Lung (tissue), 11 donors: ENCODE measurements at regions not wholly inside any gene's neighbourhood (a gene's known extent, or its start where the extent isn't known, plus 50 kb on each side); places are given as distances from the start of the nearest gene placed in this dataset.
A peak's percentile ranks its signal among the peaks of the same experiment; 100 is the strongest.

Experiments
- ATAC-seq: fragments of 200-7000 bp; cut with Tn5 transposase; one replicate; pipeline ENCODE4 v1.9.1; 2020; ENCODE audit warnings: moderate number of reproducible peaks; ENCODE audit not compliant: insufficient read depth, low FRiP score
- DNase-seq, 3 donors: peaks; one replicate each; pipeline ENCODE4 v3.0.0-alpha.2; 2013 to 2017
- H3K27ac ChIP-seq, 2 donors: one replicate each; pipeline ENCODE4 v1.5.1; 2013; ENCODE audit warnings: mild to moderate bottlenecking in 2 of 2, moderate library complexity in 2 of 2, control low read depth in 1 of 2, inconsistent platforms in 1 of 2, low read depth in 1 of 2, low read length in 1 of 2
- H3K27me3 ChIP-seq, 3 donors: one replicate each; pipeline ENCODE4 v1.5.1; 2013; ENCODE audit warnings: low read length in 2 of 3; ENCODE audit not compliant: control insufficient read depth in 3 of 3, insufficient read depth in 3 of 3
- H3K36me3 ChIP-seq, 4 donors: one replicate each; pipeline ENCODE4 v1.5.1; 2013; ENCODE audit warnings: low read length in 4 of 4, mild to moderate bottlenecking in 1 of 4, moderate library complexity in 1 of 4; ENCODE audit not compliant: control insufficient read depth in 4 of 4, insufficient read depth in 4 of 4
- H3K4me1 ChIP-seq, 5 donors: one replicate each; pipeline ENCODE4 v1.5.1; 2013; ENCODE audit warnings: low read length in 5 of 5, mild to moderate bottlenecking in 2 of 5, moderate library complexity in 1 of 5; ENCODE audit not compliant: control insufficient read depth in 5 of 5, insufficient read depth in 5 of 5
- H3K4me3 ChIP-seq: one replicate; pipeline ENCODE4 v1.5.1; 2013; ENCODE audit warnings: mild to moderate bottlenecking, control low read depth, moderate library complexity
- H3K9ac ChIP-seq, 2 donors: one replicate each; pipeline ENCODE4 v1.5.1; 2013; ENCODE audit warnings: low read length in 2 of 2, control low read depth in 1 of 2; ENCODE audit not compliant: insufficient read depth in 1 of 2
- H3K9me3 ChIP-seq, 4 donors: one replicate each; pipeline ENCODE4 v1.5.1; 2013; ENCODE audit warnings: low read length in 3 of 4, mild to moderate bottlenecking in 1 of 4, moderate library complexity in 1 of 4; ENCODE audit not compliant: control insufficient read depth in 4 of 4, insufficient read depth in 3 of 4
- CTCF ChIP-seq: IDR thresholded peaks from 2 replicates; pipeline ENCODE4 v1.5.1; 2012; ENCODE audit warnings: mild to moderate bottlenecking; ENCODE audit errors: control extremely low read depth, extremely low read depth
- WGBS, 2 donors: extraction: QIAGEN DNeasy Blood & Tissue Kit; methylation state at CpG; one replicate each; pipeline ENCODE4 v1.1.7; 2013; 5-methylcytosine and 5-hydroxymethylcytosine counted together
- donor health status: control.
- donor health status: control.
- donor health status: Bipolar disorder and iron deficiency.
- donor health status: healthy.
- donor health status: DM: yes; HTN: yes; CAD: no.

- H3K9me3 ChIP-seq: no peaks in the 10 kb centered on the region
- WGBS, 2 donors: 86 to 93% methylated on average over 4 of the region's 4 CpGs
- TF ChIP-seq CTCF: no peak
- no peaks in the 10 kb centered on the region for H3K36me3 ChIP-seq
- no peaks in the 10 kb centered on the region for H3K4me1 ChIP-seq
- no peaks in the 10 kb centered on the region for H3K27me3 ChIP-seq
- DNase-seq (no peak), ATAC-seq (no peak)
- no peak overlapping the region for H3K27ac ChIP-seq
- no peak overlapping the region for H3K9ac ChIP-seq
- no peak overlapping the region for H3K4me3 ChIP-seq
These were observed 247.4 kb downstream of the SYT10 start for GRCh38 chr12:33192226-33192625.

- no peaks in the 10 kb centered on the region for H3K4me1 ChIP-seq
- H3K4me3 ChIP-seq: no peak overlapping the region
- TF ChIP-seq CTCF: no peak
- DNase-seq (peak in 1 of 3 donors; percentile 0), ATAC-seq (no peak)
- no peaks in the 10 kb centered on the region for H3K27me3 ChIP-seq
- H3K36me3 ChIP-seq: no peaks in the 10 kb centered on the region
- no peak overlapping the region for H3K27ac ChIP-seq
- H3K9me3 ChIP-seq: no peaks in the 10 kb centered on the region
- H3K9ac ChIP-seq: no peak overlapping the region
These were observed 252.2 kb downstream of the SYT10 start for GRCh38 chr12:33187409-33187808.

GRCh38 chr12:33184161-33184560 lies 255.5 kb downstream of the SYT10 start:
- WGBS, 2 donors: 64 to 80% methylated on average over 3 of the region's 3 CpGs
- Histone ChIP-seq H3K4me1 (no peaks in the 10 kb centered on the region), H3K36me3 (no peaks in the 10 kb centered on the region), H3K9me3 (peaks cover 0 to 3% (median 0%) of the 10 kb centered on the region in 4 donors), H3K4me3 (no peak overlapping the region), H3K27ac (no peak overlapping the region), H3K9ac (no peak overlapping the region), H3K27me3 (no peaks in the 10 kb centered on the region)
- DNase-seq: no peak
- no peak for ATAC-seq
- no peak for TF ChIP-seq CTCF

- no peak for ATAC-seq
- DNase-seq: no peak
- Histone ChIP-seq H3K4me1 (no peaks in the 10 kb centered on the region), H3K27me3 (no peaks in the 10 kb centered on the region), H3K9me3 (peaks cover 0 to 6% (median 3%) of the 10 kb centered on the region in 4 donors), H3K27ac (no peak overlapping the region), H3K36me3 (no peaks in the 10 kb centered on the region), H3K9ac (no peak overlapping the region), H3K4me3 (no peak overlapping the region)
- WGBS, 2 donors: 7 to 9% methylated on average over 1 of the region's 1 CpG
- TF ChIP-seq CTCF: no peak
These were observed 257.1 kb downstream of the SYT10 start for GRCh38 chr12:33182485-33182884.
